Ishikawa (cell line): ENCODE measurements at regions not wholly inside any gene's neighbourhood (a gene's known extent, or its start where the extent isn't known, plus 50 kb on each side); places are given as distances from the start of the nearest gene placed in this dataset.

Experiments used
- CEBPB ChIP-seq: IDR thresholded peaks from 2 replicates; pipeline ENCODE4 v1.6.1; 2012
- EGR1 ChIP-seq: IDR thresholded peaks from 2 replicates; pipeline ENCODE4 v1.6.1; 2012
- TAF1 ChIP-seq: IDR thresholded peaks from 2 replicates; pipeline ENCODE4 v1.6.1; 2012; ENCODE audit warnings: low read depth, mild to moderate bottlenecking
- TEAD4 ChIP-seq: IDR thresholded peaks from 2 replicates; pipeline ENCODE4 v1.6.1; 2012
- ZBTB7A ChIP-seq: IDR thresholded peaks from 2 replicates; pipeline ENCODE4 v1.6.1; 2012; ENCODE audit warnings: low read depth
- TF ChIP-seq, protein P1 (sequence below): IDR thresholded peaks from 2 replicates; pipeline ENCODE4 v1.6.1; 2012
- TF ChIP-seq, protein P2 (sequence below): IDR thresholded peaks from 2 replicates; pipeline ENCODE4 v1.6.1; 2012

DNA sequence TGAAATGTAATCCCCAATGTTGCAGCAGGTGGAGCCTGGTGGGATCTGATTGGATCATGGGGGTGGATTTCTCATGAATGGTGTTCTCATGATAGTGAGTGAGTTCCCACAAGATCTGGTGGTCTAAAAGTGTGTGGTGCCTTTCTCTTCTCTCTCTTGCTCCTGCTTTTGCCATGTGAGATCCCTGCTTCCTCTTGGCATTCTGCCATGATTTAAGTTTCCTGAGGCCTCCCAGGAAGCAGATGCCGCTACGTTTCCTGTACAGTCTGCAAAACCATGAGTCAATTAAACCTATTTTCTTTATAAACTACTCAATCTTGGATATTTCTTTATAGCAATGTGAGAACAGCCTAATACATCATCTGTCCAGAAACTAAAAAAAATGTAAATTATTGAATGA lies 298.3 kb downstream of the MEX3B start:
- TF ChIP-seq CEBPB (no peak), TEAD4 (no peak), ZBTB7A (no peak), EGR1 (no peak), TAF1 (no peak)
- TF ChIP-seq, protein P1, sequence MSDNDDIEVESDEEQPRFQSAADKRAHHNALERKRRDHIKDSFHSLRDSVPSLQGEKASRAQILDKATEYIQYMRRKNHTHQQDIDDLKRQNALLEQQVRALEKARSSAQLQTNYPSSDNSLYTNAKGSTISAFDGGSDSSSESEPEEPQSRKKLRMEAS: no peak
- TF ChIP-seq, protein P2, sequence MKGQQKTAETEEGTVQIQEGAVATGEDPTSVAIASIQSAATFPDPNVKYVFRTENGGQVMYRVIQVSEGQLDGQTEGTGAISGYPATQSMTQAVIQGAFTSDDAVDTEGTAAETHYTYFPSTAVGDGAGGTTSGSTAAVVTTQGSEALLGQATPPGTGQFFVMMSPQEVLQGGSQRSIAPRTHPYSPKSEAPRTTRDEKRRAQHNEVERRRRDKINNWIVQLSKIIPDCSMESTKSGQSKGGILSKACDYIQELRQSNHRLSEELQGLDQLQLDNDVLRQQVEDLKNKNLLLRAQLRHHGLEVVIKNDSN: no peak
